A549 (cell line): ENCODE measurements at regions not wholly inside any gene's neighbourhood (a gene's known extent, or its start where the extent isn't known, plus 50 kb on each side); places are given as distances from the start of the nearest gene placed in this dataset.

Source experiments
- CBX8 ChIP-seq: fragments of 200-600 bp; sonication (generic); IDR thresholded peaks from 2 replicates; pipeline ENCODE4 v1.6.1; 2016
- CTCF ChIP-seq: fragments of >200 bp; sonication (Bioruptor Twin); formaldehyde crosslinking; IDR thresholded peaks from 3 replicates; pipeline ENCODE4 v1.5.1; 2016
- EHMT2 ChIP-seq: fragments of 200-600 bp; sonication (generic); IDR thresholded peaks from 2 replicates; pipeline ENCODE4 v1.6.1; 2016; ENCODE audit warnings: antibody characterized with exemption, low read depth, mild to moderate bottlenecking, moderate library complexity
- ELK1 ChIP-seq: fragments of 150-350 bp; IDR thresholded peaks from 2 replicates; pipeline ENCODE4 v1.6.1; 2014; ENCODE audit warnings: low read depth, mild to moderate bottlenecking, low read length
- EP300 ChIP-seq, 2 experiments: fragments of >200 bp; sonication (Bioruptor Twin); formaldehyde crosslinking; IDR thresholded peaks; 2 replicates in 1 of 2; 3 replicates in 1 of 2; pipeline ENCODE4 v1.6.1; 2016 to 2017
- KDM5A ChIP-seq: fragments of 200-600 bp; sonication (generic); IDR thresholded peaks from 2 replicates; pipeline ENCODE4 v1.6.1; 2016; ENCODE audit warnings: antibody characterized with exemption, mild to moderate bottlenecking
- PBX3 ChIP-seq: IDR thresholded peaks from 2 replicates; pipeline ENCODE4 v1.6.1; 2012
- POLR2A ChIP-seq: IDR thresholded peaks from 2 replicates; pipeline ENCODE4 v1.6.1; 2012; ENCODE audit warnings: mild to moderate bottlenecking, low read length
- RAD21 ChIP-seq, 2 experiments: fragments of >200 bp in 1 of 2; sonication (Bioruptor Twin) in 1 of 2; formaldehyde crosslinking in 1 of 2; IDR thresholded peaks in 1 of 2; conservative IDR thresholded peaks in 1 of 2; 2 replicates in 1 of 2; 3 replicates in 1 of 2; pipeline ENCODE4 v1.6.1; 2012 to 2018; ENCODE audit warnings: inconsistent platforms in 1 of 2
- ZFP36 ChIP-seq: fragments of 450-650 bp; IDR thresholded peaks from 2 replicates; pipeline ENCODE4 v1.6.1; 2014; ENCODE audit warnings: borderline replicate concordance; ENCODE audit not compliant: partially characterized antibody

- TF ChIP-seq KDM5A (no peak), ELK1 (no peak), CTCF (no peak), ZFP36 (no peak), RAD21 (conservative IDR thresholded peaks at IDR 0.05 in 1 of 2, IDR thresholded peaks at IDR 0.05 in 1 of 2) (no peak), EHMT2 (no peak), EP300 (IDR thresholded peaks at IDR 0.05) (no peak), PBX3 (no peak), POLR2A (no peak), CBX8 (no peak)
Observed at GRCh38 chr7:116386674-116387073, 112.9 kb upstream of the CAV2 start.
